ENCODE measurements at regions not wholly inside any gene's neighbourhood (a gene's known extent, or its start where the extent isn't known, plus 50 kb on each side); places are given as distances from the start of the nearest gene placed in this dataset.

DNA sequence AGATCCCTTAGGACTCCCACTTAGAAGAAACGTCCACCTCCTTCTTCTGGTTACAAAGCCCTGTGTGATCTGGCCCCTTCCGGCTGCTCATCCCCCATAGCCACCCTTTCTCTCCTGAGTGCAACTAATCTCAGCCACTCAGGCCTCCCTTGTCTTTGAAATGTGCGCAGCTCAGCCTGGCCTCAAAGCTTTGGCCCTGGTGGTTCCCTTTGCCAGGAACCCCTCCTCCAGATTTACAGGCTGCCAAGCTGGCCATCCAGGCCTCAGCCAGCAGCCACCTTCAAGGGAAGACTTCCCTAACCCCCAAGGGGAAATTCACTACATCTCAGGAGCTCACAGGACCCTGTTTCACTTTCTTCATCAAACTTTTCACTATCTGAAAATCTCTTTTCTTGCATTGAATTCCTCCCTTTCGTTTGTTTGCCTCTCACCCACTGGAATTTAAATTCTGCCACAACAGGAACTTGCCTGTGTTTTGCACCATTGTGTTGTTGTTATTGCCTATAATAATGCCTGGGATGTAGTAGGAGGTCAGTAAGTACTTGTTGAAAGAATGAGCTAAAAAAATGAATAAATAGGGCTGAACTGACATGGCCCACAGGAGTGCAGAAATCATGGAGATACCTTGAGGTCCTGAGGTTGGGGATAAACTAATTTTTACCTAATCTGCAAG lies 109.5 kb upstream of the PFN2 start:
- no peak for DNase-seq

DNA sequence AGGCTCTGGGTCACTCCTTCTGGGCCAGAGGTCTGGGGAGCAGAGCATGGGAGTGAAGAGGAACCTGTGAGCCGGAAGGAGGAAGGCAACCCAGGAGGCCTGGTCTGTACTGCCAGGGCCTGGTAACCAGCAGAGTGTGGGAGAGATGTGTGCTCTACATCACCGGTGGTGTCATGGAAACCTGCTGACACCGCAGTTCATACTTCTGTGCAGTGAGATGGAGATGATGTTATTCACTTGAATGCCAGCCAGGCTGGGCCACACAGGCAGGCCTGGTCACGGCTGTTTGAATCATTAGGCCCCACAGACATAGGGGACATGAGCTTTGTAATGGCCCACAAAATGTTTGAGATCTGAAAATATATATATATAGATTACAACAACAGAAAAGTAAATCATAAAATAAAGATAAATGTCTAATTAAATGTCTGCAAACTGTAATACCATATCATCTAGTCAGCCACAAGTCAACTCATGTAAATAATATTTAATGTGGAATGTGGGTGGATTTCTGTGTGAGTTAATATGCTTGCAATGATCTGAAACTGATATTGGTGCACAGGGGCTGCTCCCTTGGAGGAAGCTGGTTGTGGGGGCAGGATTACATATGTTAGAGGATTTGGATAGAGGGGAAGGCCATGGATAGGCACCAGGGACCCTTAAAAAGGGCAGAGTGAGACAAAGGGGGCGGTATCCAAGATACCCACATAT lies 108.5 kb upstream of the PFN2 start:
- peak; percentile 50 for DNase-seq

DNA sequence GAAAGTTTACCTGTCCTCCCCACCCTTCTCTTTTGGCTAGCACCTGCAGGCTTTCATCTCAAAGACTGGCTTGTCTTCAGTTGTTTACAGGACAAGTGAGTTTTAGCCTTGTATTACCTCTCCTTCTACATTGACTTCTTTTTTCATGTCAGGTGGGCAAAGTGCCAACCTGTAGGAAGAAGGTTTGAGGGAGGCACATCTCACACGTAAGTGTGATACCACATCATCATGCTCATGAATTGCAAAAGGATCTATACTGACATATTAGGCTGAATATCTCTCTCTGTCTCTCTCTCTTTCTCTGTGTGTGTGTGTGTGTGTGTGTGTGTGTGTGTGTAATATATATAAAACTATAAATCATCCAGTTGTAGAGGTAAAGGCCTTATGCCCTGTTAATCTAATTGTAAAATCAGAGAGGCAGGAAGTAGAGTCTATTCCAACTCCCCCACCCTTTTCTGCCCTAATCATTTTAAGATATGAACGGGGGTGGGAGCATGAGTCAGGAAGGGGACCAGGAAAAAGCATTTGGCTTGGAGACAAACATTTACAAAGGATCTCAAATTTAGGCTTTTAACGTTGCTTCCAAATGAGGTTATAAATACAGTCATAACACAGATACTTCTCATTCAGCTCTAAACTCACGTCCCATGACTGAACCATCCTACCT lies 107.0 kb upstream of the PFN2 start:
- no peak for DNase-seq

DNA sequence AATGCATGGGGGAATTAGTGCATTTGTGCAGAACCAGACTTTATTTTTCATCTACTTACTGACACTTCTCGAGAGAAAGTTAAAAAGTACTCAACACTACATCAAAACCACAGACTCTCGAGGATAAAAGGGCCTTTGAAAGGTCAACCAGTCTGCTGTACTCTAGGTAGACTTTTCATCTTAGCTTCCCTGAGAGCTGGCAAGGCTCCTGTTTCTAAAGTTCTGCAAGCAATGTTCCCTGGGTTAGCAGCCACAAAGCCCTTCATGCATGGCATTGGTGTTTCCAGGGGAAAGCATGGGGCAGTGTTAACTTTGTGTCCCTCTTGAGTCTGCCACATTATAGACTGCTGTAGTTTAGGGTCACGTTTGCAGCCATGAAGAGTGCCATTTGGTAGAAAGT lies 106.4 kb upstream of the PFN2 start:
- DNase-seq: no peak

DNA sequence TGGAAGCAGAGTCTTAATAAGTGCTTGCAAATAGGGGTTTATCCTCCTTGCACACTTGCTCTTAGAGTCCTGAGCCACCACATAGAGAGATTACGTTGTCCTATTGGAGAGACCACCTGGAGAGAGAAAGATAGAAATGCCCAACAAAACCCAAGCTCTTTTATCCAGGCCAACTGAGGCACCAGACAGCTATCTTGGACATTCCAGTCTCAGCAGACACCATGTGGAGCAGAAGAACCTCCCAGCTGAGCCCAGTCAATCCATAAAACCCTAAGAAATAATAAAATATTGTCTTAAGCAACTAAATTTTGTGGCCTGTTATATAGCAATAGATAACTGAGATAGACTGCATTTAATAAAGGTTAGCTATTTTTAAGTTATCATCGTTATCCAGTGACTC lies 105.7 kb upstream of the PFN2 start:
- no peak for DNase-seq

DNA sequence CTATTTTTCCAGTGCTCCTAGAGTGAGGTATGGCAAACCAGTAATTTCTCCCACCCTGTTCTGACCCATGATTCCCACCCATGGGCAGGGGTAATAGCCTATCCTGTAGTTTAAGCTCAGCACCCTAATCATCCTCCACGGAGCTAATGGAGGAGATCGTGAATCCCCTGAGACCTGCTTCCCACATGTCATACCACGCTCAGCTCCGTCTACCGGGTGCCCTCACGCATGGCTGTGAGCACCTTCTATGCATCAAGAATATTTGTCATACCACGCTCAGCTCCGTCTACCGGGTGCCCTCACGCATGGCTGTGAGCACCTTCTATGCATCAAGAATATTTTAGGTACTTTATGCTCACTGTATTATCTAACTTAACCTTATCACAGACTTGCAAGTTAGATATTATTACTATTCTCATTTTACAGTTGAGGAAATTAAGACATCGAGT lies 104.7 kb upstream of the PFN2 start:
- no peak for DNase-seq

DNA sequence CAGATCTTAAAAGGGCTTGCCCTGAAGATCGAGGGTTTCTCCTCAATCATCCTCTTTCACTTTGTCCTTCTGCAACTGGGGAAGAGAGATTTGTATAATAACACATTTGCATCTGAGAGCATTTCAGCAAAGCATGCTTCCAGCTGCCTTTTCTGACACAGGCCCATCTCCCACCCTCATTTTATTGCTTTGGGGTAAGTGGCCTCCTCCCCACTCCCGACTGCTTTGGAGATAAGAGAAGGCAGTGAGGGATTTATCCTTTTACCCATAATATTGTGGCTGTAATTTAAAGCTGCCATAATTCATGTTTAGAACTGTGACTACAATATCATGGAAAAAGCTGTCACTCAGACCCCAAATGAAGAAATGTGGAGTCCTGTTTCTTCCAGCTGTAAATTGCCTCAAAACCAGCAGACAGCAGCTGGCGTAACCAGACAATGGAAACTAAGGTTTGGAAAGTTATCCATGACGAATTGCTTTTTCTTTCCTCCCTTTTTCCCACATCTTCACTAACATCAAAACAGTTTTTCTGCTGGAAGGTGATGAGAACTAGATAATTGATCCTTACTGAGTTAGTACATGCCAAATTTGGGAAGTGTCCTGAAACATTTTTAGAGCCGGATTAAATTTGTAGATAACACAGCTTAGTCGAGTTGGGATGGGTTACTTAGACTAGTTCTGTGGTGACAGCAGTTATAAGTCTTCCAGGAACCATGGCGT lies 104.2 kb upstream of the PFN2 start:
- no peak for DNase-seq

DNA sequence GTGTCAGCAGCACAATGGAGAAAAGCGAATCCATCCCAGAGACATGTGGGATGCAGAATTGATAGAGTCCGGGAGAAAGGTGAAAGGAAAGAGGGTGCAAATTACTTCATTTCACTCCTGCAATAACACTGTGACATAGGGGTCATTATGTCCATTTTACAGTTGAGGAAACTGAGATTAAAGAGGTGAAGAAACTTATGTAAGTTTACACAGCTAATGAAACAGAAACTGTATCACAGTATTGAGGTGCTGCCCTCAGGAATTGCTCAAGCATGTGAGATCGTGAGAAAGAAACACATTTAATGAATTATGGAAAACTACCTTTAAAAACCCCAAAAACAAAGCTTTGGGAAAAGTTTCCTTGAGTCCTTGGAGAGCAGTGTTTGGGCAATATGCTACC lies 103.6 kb upstream of the PFN2 start:
- no peak for DNase-seq

DNA sequence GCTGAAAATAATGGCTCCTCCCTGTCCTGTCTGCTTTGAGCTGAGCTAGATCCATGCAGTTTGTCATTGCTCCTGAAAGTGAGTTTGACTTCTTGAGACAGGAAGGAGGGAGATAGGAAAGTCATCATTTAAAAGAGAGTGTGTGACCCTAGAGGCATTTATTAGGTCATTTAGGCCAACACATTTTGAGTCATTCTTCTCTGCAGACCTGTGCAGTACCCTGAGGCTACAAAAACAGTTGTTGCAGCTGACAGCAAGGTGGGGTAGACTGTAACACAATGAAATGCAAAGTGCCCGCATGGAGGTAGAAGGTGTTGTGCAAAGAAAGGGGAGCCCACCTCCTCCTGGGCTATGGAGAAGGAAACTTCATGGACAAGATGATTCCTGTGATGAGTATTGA lies 102.8 kb upstream of the PFN2 start:
- no peak for DNase-seq

DNA sequence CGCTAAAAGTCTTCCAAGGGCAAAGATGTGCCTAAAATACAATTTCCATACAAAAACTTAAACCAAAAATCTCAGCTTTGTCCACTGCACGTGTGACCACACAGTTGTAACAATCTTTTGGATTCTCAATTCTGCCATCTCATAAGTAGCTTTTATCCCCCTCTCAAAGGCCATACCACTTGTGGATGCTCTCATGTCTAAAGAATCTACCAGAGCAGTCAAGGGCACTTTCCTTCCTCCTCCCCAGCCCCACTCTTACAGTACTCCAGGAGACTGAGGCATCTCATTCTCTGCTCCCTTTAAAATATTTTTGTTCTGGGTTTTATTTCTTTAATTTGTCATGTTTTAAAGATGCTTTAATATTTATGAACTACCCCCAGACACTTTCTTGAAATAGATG lies 102.3 kb upstream of the PFN2 start:
- DNase-seq: no peak

DNA sequence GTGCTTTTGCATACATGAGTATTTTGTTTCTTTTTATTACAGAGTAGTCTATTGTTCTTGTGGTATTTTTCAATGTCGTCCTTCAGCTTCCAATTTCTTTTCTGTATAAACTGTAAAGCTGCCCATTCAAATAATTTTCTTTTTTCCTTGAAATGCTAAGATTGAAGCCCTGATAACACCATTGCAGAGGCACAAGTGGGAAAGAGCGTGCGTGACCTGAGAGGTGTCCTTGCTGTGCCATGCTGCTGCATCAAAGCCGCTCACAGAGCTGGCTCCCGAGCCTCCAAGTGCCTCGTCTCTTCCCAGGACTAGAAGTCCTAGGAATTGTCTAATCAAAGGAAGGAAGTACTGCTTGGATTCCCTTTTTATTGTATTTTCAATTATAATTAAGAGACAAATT lies 101.9 kb upstream of the PFN2 start:
- DNase-seq: no peak

DNA sequence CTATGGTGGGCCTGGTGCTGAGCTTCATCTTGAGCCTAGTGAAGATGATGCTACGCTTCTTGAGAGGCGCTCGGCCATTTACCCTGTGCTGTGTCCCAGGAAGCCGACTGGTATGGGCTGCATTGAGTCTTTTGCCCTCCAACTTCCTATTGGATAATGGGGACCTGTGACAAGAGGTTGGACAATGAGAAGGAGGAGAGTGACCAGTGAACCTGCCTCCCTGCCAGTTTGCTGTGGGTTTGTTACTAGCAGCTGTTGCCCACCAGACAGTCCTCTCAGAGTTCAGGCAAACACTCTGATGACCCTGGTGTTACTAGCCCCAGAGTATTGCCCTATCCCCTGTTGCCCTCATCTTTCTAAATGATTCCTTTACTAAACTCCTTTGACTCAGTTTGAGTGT lies 99.6 kb upstream of the PFN2 start:
- no peak for DNase-seq

DNA sequence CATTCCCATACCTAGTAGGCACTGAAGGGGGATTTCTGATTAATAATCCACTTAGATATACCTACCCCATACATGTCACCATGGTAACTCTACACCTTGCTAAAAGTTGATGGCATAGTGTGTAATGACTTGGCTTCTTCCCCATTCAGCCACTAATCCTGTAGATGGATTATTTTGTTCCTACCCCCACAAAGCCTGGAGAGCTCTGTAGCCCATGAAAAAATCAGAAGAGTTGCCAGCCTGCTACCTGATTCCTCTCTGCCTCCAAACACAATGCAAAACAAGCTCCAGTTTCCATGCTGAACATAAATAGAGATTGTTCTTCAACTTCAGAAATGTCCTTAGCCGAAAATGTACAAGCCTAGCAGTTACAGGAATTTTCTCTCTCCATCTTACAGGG lies 98.9 kb upstream of the PFN2 start:
- no peak for DNase-seq

DNA sequence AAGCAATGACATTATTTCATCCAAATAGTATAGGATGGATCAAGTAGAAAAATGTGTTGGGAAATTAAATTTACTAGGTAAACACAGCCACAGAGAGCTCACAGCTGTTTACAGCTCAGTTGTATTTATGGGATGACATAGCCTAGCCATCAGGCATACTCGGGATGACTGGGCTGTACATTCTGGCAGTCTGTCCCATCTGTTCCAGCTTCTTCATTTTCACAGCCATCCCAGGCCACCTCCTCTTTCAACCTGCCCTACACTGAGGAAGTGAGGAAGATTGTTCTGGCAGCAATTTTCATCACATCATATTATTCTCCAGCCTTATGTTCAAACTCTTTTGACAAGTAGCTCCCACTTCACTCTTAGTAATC lies 98.4 kb upstream of the PFN2 start:
- no peak for DNase-seq

DNA sequence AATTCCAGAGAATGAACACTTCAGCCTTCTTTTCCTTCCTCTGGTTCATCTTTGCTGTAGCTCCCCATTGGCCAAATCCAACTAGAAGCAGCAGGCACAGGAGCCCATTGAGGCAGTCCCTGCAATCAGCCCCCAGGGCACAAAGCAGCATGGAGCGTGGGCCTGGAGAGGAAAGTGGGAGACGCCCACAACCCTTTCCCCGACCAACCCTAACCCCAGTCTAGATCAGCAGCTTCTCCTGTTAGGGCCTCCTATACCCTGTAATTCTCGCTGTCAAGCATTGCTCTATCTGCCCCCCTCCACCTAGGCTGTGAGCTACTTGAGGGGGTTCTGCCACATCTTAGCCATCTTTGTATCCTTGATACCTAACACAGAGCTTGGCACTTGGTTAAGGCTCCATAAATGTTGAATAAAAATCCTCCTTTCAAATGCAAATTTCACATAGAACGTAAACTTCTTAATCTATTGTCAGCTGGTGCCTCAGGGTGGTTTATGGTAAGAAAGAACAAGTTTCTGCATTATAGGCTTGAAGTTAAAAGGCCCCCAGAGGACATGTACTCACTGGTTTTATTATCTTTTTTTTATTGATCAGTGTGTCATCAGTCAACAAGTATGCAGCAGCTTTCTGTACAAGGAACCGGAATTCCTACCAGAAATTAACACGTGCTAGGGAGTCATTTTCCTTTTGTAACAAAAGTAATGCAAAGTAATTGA lies 97.9 kb upstream of the PFN2 start:
- no peak for DNase-seq

DNA sequence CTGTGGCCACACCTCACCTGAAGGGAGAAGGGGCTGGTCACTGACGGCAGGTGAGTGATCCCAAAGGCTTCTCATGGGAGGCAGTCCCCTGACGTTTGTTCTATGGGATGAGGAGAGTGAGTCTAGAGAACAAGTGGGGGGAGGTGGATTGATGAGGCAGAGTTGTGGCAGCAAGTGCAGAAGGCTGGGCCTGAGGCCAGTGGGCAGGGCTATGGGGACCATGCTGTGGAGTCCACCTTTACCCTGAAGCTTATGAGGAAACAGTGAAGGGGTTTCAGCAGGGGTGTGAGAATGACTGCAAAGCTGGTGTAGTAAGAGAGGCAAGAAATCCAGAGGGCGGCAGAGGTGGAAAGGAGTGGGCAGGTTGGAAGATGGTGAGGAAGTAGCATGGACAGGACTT lies 96.9 kb upstream of the PFN2 start:
- no peak for DNase-seq

DNA sequence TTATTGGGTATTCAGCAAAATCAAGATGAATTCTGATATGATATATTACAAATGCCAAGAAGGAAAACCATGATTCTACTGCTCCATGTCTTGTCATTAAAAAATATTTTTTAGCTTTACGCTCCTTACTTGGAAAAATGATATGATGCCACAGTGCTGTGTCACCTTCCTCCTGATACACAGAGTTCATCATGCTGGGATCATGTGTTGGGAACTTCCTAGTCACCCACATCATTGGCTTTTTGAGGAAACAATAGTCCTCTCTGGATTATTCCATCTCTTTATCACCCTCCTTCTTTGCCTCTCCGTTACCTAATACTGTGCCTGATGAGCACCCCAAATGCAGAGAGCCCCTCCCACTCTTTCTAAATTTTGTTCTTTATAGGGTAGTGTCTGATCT lies 94.3 kb upstream of the PFN2 start:
- DNase-seq: no peak

DNA sequence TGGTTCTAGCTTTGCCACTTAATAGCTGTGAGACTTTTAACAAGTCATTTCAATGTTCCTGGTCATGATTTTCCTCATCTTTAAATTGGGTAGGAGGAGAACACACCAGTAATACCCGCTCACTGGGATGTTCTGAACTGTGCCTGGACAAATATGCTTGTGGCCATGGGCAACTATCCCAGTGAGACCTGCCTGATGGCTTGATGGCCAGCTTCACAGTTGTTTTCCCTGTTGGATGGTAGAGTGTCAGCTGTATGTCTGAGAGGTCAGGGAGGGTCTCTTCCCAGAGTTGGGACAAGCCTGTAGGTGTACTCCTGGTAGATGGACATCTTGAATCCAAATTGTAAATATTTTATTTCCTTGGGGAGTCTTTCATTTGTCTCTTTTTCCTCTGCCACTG lies 92.5 kb upstream of the PFN2 start:
- no peak for DNase-seq

DNA sequence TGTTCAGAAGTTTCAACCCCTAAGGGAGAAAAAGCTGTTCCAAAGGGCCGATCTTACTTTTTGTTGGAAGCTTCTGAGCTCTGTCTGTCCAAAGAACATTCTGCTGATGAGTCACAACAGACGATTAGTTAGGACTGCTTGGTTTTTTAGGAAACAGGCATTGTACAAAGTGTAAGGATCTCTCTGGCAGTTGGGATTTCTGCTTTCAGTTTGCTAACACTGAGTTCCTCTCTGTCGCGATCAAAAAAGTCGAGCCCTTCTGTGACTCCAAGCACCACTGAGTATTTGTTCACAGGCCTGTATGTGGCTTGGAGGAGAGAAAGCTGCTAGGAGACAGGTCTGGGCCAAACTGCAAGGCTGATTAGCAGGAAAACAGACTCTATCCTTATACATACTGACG lies 91.8 kb upstream of the PFN2 start:
- DNase-seq: no peak

DNA sequence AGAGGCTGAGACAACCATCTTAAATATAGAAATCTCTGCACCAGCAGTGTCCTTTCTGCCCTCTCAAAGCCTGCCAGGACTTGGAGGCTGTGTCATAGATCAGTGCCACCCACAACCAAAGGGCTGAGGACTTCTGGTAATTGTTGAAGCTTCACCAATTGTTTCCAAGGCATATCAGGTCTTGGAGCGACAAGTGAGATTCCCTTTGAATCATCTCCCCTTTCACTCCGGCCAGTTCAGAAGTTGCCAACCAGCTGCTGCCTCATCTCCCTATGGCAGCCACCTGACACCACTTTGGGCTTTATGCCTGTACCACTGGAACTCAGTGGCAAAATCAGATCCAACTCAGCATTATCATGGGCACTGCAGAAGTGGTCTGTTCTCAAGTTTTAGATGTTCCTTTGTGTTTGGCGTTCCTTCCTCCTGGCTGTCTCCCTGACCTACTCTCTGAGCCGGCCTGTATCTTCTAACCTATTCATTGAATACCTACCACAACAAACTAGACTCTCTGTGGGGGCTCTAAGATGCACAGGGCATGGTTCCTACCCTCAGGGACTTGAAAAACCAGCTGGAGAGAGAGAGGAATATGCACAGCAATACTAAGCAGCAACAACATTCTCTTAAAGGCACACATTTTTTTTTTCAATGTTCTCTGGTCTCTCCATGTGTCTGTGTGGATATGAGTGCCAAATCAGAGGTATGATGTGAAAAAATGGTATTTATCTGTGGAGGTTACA lies 90.8 kb upstream of the PFN2 start:
- no peak for DNase-seq

DNA sequence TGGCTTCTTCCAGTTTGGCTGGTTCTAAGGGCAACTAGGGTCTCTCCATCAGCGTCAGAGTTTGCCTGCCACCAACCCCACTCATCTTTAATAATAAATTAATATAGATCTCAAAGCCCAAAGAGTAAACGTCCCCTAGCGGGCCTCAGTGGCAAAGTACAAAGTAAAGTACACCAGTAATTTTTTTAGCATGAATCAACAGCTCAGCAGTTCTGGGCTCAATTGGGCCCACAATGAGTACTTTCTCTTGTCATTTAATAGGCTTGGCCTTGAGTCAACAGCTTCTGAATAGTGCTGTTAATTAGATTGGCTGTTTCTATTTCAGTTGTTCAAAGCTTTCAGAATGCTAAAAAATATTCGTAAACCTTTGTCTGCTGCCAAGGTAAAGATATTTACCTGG lies 89.0 kb upstream of the PFN2 start:
- peak; percentile 63 for DNase-seq

DNA sequence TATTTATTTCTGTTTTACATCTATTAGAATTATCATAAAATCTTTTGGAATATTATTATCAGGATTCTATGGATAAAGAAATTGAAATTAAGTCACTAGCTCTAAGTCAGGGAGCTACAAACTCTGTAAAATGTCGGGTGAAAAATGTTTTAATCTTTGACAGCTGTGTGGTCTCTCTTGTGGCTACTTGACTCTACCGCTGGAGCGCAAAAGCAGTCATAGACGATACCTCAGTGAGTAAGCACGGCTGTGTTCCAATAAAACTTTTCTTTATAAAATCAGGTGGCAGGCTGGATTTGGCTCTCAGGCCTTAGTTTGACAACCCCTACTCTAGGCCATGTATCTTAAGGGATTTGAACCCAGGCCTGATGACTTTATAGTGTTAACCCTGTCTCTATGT lies 88.5 kb upstream of the PFN2 start:
- DNase-seq: no peak
